ENCODE measurements at regions not wholly inside any gene's neighbourhood (a gene's known extent, or its start where the extent isn't known, plus 50 kb on each side); places are given as distances from the start of the nearest gene placed in this dataset.
"Not testable (repeated sequence)": the region's sequence is repeated elsewhere in the genome, so short reads cannot be mapped to it uniquely, and the experiment has no call there.

GRCh38 chr5:166083183-166083959, 2208.1 kb upstream of the WWC1 start:
- no peak for TF ChIP-seq POLR2A (IDR thresholded peaks at IDR 0.05; ENCODE audit: low read length)
- TF ChIP-seq GATA1 (IDR thresholded peaks at IDR 0.05; ENCODE audit: low read depth, low read length) = no peak
- DNase-seq = no peak

DNA sequence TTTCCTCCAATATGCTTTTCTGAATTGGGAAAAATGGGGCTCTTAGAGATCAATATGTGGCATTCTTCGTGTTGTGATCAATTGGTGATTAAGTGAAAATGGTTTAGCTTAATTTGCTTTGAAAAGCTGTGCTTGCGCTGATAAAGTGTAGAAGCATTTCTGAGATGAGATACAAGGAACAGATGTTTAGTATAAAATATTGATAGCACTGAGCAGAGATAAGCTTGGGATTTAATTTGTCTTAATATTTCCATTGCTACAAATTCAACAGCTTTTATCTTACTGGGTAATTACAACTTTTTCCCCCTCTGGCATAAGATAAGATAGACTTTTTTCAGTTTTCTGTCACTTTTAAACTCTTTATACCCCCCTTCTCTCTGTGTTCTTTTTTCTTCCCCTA, 2204.9 kb upstream of the WWC1 start:
- no peak for DNase-seq
- TF ChIP-seq POLR2A (IDR thresholded peaks at IDR 0.05; ENCODE audit: low read length) = no peak
- no peak for TF ChIP-seq GATA1 (IDR thresholded peaks at IDR 0.05; ENCODE audit: low read depth, low read length)

DNA sequence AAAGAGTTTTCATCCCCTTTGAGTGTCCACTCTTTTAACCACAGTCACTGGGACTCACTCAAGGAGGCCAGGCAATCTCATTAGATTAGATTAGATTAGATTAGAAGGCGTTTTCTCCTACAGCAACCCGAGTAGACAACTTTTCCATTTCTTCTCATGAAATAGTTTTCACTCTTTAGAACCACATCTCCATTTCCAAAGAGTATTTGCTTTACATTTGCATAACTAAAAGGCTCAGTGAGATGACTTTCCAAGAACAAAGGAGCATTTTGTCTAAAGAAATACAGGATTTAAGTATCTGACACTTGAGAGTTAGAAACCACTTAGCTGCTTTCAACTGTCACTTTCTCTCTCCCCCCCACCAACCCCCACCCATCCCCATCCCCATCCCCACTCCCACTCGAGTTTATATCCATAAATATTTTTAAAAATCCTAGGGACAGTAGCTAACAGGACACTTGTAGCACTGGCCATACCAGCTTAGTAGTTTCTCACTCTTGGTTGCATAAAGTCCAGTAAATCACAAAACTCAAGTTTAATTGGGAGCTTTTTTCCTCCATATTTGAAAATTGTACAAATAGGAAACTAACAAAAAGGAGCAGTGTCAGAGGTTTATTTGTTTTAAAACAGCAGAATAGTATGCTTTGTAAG, 2202.9 kb upstream of the WWC1 start:
- no peak for DNase-seq
- TF ChIP-seq GATA1 (IDR thresholded peaks at IDR 0.05; ENCODE audit: low read depth, low read length) (no peak), POLR2A (IDR thresholded peaks at IDR 0.05; ENCODE audit: low read length) (no peak)

GRCh38 chr5:166091931-166092330, 2199.5 kb upstream of the WWC1 start:
- TF ChIP-seq GATA1 (IDR thresholded peaks at IDR 0.05; ENCODE audit: low read depth, low read length) (no peak), POLR2A (IDR thresholded peaks at IDR 0.05; ENCODE audit: low read length) (no peak)

DNA sequence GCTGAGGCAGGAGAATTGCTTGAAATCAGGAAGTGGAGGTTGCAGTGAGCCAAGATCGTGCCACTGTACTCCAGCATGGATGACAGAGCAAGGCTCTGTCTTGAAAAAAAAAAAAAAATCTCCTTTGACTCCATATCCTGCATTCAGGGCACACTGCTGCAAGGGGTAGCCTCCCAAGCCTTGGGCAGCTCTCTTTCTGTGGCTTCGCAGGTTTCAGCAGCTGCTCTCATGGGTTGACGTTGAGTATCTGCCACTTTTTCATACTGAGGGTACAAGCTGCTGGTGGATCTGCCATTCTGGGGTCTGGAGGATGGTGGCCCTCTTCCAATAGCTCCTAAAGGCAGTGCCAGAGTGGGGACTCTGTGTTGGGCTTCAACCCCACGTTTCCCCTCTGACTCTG, 2198.1 kb upstream of the WWC1 start:
- DNase-seq = no peak
- no peak for TF ChIP-seq GATA1 (IDR thresholded peaks at IDR 0.05; ENCODE audit: low read depth, low read length)
- no peak for TF ChIP-seq POLR2A (IDR thresholded peaks at IDR 0.05; ENCODE audit: low read length)

More at GRCh38 chr5:166091931-166092330, 2199.5 kb upstream of the WWC1 start:
- DNase-seq = no peak

- DNase-seq = no peak
- TF ChIP-seq POLR2A (IDR thresholded peaks at IDR 0.05; ENCODE audit: low read length) (no peak), GATA1 (IDR thresholded peaks at IDR 0.05; ENCODE audit: low read depth, low read length) (no peak)
These were observed 2188.5 kb upstream of the WWC1 start for GRCh38 chr5:166102947-166103346.

DNA sequence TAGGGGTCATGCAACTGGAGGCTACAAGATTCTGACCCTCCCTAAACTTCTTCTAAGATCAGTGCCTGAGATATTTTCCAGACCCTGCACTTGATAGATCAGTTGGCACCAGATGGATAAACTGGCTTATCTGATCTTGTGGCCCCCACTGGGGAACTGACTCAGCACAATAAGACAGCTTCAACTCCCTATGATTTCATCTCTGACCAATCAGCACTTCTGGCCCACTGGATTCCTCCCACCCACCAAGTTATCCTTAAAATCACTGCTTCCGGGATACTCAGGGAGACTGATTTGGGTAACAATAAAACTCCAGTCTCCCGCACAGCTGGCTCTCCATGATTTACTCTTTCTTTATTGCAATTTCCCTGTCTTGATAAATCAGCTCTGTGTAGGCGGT, 2180.4 kb upstream of the WWC1 start:
- TF ChIP-seq POLR2A (IDR thresholded peaks at IDR 0.05; ENCODE audit: low read length) (no peak), GATA1 (IDR thresholded peaks at IDR 0.05; ENCODE audit: low read depth, low read length) (no peak)
- DNase-seq = no peak

DNA sequence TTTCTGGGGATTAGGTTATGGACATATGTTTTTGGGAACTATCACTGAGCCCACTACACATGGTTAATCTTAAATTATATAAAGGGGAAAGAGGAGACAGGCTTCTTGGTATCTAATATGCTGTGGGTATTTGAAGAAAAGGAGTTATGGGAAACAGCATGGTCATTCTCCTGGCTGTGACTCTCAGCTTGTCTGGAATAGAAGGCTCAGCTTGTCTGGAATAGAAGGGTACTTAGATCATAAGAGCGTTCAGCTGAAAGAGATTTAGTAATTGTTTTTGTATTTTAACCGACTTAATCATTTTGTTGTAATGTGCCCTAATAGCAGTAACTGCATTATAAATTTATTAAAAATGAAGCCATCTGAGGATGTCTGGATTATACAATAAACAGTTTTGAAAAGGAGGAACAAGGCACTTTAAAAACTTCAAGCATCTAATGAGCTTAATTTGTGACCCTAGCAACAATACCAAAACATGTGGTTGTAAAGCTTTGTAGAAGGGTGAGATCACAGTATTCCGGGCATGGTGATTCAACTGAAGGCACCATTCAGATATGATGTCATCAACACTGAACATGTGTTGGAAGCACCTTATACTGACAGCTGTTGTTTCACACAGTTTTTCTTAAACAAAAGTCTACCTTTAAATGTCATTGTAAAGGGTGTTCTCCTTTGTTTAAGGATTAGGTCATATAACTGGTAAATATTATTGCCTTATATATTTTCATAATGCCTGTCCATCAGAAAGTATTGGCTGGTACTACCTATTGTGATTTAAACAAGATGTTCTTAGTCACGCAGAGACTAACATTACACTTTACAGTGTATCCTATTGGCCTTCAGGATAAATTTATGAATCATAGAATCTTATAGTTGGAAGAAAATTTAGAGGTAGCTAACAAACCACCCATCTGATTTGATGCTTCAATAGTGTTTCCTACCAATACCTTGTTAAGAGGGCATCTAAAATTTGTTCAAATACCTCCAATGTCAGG, 2174.1 kb upstream of the WWC1 start:
- no peak for DNase-seq

GRCh38 chr5:166119506-166119905, 2171.9 kb upstream of the WWC1 start:
- DNase-seq = no peak
- TF ChIP-seq GATA1 (IDR thresholded peaks at IDR 0.05; ENCODE audit: low read depth, low read length) = no peak
- no peak for TF ChIP-seq POLR2A (IDR thresholded peaks at IDR 0.05; ENCODE audit: low read length)

More for the DNA sequence above, 2174.1 kb upstream of the WWC1 start:
- TF ChIP-seq GATA1 (IDR thresholded peaks at IDR 0.05; ENCODE audit: low read depth, low read length) (no peak), POLR2A (IDR thresholded peaks at IDR 0.05; ENCODE audit: low read length) (no peak)

DNA sequence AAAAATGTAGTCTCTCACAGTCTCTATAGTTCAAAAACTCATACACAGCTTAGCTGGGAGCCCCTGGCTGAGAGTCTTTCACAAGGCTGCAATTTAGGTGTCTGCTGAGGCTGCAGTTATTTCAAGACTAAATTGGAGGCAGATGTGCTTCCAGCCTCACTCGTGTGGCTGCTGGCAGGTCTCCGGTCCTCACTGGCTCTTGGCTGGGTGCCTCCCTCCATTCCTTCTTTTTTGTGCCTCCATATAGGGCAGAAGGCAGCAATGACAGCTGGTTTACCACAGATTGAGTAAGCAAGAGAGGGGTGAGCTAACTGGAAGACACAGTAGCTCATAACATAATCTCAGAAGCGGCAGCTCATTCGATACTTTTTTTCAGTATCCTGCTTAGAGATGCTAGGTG, 2167.7 kb upstream of the WWC1 start:
- no peak for DNase-seq
- TF ChIP-seq POLR2A (IDR thresholded peaks at IDR 0.05; ENCODE audit: low read length) (no peak), GATA1 (IDR thresholded peaks at IDR 0.05; ENCODE audit: low read depth, low read length) (no peak)

GRCh38 chr5:166127766-166128570, 2163.5 kb upstream of the WWC1 start:
- DNase-seq = no peak
- TF ChIP-seq GATA1 (IDR thresholded peaks at IDR 0.05; ENCODE audit: low read depth, low read length) = no peak
- no peak for TF ChIP-seq POLR2A (IDR thresholded peaks at IDR 0.05; ENCODE audit: low read length)

GRCh38 chr5:166145107-166145506, 2146.3 kb upstream of the WWC1 start:
- DNase-seq = not testable (repeated sequence)

DNA sequence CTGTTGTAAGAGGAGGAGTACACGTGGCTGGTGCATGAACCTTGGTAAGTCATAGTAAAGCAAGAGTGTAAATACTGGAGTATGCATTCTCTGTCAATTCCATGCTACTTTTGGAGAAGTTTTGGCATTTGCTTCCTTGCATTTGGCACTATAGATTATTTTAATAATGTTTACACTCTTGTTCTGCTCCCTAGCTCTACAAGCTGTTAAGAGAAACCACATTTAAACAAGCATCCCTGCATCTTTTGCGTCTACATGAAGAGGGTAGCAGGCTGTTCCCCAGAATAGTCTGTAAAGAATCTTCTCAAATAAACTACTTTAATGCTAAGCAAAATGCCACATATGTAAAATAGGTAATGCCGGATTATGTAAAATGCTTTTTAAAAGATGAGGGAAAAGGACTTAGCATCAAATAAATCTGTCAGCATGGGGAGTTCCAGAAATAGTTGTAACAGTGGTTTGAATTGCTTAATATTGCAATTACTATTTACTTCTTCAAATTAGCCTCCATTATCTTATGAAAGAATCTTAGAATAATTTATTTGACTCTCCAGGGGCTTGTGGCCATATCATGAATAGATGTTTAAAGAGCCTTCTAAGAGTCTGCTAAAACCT, 2127.3 kb upstream of the WWC1 start:
- DNase-seq = no peak
- TF ChIP-seq POLR2A (IDR thresholded peaks at IDR 0.05; ENCODE audit: low read length) = no peak
- TF ChIP-seq GATA1 (IDR thresholded peaks at IDR 0.05; ENCODE audit: low read depth, low read length) = no peak
